GM20000 (cell line): ENCODE measurements at regions not wholly inside any gene's neighbourhood (a gene's known extent, or its start where the extent isn't known, plus 50 kb on each side); places are given as distances from the start of the nearest gene placed in this dataset.

ENCODE experiments used
- DNase-seq: peaks from one replicate; pipeline ENCODE4 v3.0.0; 2012; ENCODE audit warnings: low spot score
- TF ChIP-seq, protein P1 (sequence below): IDR thresholded peaks from 2 replicates; pipeline ENCODE4 v1.5.1; 2012; ENCODE audit warnings: mild to moderate bottlenecking, control low read depth; ENCODE audit errors: extremely low read depth, missing control alignments

DNA sequence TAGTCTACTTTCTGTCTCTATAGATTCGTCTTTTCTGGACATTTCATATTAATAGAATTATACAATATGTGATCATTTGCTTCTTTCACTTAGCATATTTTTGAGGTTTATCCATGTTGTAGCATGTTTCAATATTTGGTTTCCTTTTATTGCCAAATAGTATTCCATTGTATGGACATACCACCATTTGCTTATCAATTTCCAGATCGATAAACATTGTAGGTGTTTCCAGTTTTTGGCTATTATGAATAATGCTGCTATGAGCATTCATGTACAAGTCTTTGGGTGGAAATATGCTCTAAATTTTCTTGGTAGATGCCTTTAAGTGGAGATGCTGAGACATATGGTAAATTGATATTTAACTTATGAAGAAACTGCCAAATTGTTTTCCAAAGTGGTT, 114.1 kb downstream of the RND3 start:
- no peak for DNase-seq

DNA sequence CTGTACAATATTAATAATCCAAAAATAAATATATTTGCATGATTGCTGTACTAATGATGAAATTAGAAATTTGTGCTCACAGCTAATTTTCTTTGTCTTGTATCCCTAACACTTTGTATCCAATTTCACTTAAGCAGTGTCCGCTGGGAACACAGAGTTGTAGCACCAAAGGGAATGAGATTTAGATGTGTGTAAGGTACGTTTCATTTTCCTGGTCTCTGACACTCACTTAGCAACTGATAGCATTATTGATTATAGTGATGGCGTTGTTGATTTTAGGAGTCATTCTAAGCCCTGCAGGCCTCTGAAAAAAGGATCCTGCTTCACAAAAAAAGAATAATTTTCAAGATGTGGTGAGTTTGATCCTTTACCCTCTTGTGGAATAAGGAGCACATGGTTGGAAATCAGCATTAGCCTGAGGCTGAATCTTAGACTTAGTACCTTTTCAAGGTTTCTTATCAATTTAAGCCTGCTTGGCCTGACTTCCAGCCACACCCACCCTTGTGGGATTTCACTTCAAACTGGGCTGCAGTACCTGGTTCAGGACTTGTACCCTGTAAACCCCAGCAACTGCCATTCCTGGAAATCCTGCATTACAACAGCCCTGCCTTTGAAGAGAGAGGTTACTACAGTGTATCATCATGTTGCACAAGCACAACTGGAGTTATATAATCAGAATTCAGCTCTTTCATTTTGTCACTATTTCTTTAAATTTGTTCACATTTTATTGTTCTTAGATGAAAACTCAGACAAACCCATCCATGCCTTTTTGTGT, 116.2 kb downstream of the RND3 start:
- no peak for DNase-seq
- TF ChIP-seq, protein P1, sequence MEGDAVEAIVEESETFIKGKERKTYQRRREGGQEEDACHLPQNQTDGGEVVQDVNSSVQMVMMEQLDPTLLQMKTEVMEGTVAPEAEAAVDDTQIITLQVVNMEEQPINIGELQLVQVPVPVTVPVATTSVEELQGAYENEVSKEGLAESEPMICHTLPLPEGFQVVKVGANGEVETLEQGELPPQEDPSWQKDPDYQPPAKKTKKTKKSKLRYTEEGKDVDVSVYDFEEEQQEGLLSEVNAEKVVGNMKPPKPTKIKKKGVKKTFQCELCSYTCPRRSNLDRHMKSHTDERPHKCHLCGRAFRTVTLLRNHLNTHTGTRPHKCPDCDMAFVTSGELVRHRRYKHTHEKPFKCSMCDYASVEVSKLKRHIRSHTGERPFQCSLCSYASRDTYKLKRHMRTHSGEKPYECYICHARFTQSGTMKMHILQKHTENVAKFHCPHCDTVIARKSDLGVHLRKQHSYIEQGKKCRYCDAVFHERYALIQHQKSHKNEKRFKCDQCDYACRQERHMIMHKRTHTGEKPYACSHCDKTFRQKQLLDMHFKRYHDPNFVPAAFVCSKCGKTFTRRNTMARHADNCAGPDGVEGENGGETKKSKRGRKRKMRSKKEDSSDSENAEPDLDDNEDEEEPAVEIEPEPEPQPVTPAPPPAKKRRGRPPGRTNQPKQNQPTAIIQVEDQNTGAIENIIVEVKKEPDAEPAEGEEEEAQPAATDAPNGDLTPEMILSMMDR: no peak

More for the DNA sequence above, 114.1 kb downstream of the RND3 start:
- TF ChIP-seq, protein P1: no peak

DNA sequence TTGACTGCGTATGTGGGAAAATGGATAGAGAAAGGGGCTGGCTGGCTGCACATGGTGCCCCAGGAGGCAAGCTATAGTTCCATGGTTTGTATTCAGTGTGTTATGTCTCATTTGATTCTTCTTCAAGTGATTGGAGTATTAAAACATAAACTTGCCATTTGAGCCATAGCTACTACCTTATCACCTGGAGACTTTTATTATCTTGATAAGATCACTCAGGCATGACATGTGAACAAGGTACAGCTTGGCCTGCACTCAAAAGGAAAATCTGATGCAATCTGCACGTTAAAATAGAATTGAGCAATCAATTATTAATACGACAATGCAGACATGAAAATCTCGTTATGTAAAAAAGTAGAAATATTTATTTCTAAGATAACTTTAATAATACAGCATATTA, 116.9 kb downstream of the RND3 start:
- DNase-seq: no peak
- TF ChIP-seq, protein P1: no peak

DNA sequence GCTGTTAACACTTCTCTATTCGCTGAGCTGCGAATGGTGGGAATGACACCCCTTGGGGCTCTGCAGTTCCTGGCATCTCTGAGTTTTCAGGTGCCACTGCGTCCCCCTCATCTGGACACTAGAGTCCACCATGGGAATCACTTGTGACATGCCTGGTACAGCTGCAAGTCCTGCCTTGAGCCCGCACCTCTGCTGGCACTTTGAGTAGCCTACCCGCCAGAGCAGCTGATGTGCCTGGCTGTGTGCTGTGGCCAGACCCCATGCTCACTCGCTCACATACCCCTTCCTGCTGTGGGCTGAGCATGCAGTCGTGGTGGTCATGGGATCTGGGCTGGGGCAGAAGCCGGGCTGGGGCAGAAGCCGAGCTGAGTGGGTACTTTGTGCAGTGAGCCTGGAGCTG, 117.6 kb downstream of the RND3 start:
- TF ChIP-seq, protein P1: no peak
- DNase-seq: no peak

DNA sequence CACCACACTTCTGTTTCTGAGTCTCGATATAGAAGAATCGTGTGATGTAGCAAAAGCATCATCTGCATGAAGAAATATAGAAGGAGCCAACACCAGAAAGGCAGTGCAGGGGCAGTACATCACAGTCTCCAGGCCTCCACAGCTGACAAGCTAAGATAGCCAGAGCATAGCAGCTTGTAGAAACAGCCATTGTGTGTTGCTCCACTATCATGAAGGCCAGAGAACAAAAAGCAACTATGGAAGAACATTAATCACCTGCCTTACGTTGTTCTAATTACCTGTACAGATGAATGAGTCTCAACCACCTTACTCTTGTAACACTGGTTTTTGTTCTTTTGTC, 129.0 kb downstream of the RND3 start:
- no peak for DNase-seq
- TF ChIP-seq, protein P1: no peak

DNA sequence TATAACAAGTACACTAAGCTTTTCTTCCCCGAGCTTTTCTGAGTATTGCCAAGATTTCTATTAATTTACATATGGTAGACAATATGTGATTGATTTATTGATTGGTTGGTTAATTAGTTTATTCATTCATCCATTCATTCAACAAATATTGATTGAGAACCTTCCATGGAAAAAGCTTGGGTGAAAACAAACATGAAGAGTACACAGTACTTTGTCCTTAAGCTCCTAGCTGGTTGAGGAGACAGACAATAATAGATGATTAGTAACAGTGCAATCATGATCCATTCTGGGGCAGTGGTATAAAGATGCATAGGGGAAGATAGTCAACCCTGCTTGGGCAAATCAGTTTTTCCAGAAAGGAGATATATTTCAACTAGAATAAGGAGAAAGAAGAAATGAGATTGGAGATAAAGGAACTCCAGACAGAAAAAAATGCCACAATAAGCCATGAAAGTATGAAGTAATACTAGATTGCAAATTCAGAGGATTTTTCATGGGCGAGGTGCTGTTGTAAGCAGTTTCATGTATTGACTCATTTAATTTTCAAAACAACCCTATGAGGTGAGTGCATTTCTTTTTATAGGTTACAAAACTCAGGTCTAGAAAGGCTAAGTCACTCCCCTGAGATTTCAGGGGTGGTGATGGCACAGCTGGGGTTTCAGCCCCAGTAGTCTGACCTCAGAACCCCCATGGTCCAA, 129.5 kb downstream of the RND3 start:
- no peak for DNase-seq
- TF ChIP-seq, protein P1: no peak

DNA sequence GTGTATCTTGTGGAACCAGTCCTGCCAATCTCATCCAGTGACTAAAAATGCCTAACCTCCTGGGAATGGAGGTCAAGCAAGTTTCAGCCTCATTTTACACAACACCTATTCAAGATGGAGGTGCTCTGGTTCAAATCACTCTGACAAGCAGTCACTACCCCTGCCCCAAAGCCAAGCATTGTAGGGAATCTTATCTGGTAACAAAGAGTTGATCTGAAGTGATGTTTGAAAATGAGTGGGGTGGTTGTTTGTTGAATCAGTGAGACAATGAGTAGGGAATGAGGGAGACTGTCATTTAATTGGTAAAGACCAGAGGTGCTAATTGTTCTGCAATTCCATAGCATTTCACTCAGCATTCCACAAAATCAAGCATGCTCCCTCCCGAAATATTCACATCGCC, 132.0 kb downstream of the RND3 start:
- TF ChIP-seq, protein P1: no peak
- DNase-seq: no peak
